Brain microvascular endothelial cell (primary cell): ENCODE measurements at regions not wholly inside any gene's neighbourhood (a gene's known extent, or its start where the extent isn't known, plus 50 kb on each side); places are given as distances from the start of the nearest gene placed in this dataset.

Experiments used
- DNase-seq: peaks from one replicate; pipeline ENCODE4 v3.0.0-alpha.2; 2020
- H3K27ac ChIP-seq: fragments of 250-450 bp; sonication (Bioruptor Pico); 2 replicates; pipeline ENCODE4 v1.5.1; 2020; ENCODE audit warnings: mild to moderate bottlenecking, moderate library complexity
- H3K27me3 ChIP-seq: fragments of 250-450 bp; sonication (Bioruptor Pico); replicated peaks from 2 replicates; pipeline ENCODE4 v1.5.1; 2020; ENCODE audit warnings: mild to moderate bottlenecking
- H3K36me3 ChIP-seq: fragments of 250-450 bp; sonication (Bioruptor Pico); replicated peaks from 2 replicates; pipeline ENCODE4 v1.5.1; 2020; ENCODE audit warnings: mild to moderate bottlenecking
- H3K4me3 ChIP-seq: 2 replicates; pipeline ENCODE4 v1.5.1; 2011; ENCODE audit warnings: low read depth, mild to moderate bottlenecking, control low read depth, low read length, moderate library complexity
- CTCF ChIP-seq: IDR thresholded peaks from 2 replicates; pipeline ENCODE4 v1.5.1; 2011; ENCODE audit warnings: low read depth, mild to moderate bottlenecking, moderate library complexity, low read length, control low read depth, inconsistent platforms; ENCODE audit errors: missing control alignments
- in situ Hi-C: cut with HindIII; loops from 2 replicates; pipeline ENCODE4 v1.10.0; 2017; ENCODE audit warnings: low sequenced_read_pairs, low pct_ligation_motif_present

- Histone ChIP-seq H3K27ac (no peak overlapping the region), H3K4me3 (no peak overlapping the region), H3K36me3 (no peaks in the 10 kb centered on the region), H3K27me3 (no peaks in the 10 kb centered on the region)
- in situ Hi-C loops, result no loop called here
- TF ChIP-seq CTCF, result no peak
- DNase-seq, result no peak
These were observed 979.1 kb downstream of the MCTP2 start for GRCh38 chr15:95210436-95210981.

GRCh38 chr15:95215017-95215416 is 983.7 kb downstream of the MCTP2 start:
- no peak for DNase-seq
- Histone ChIP-seq H3K36me3 (no peaks in the 10 kb centered on the region), H3K4me3 (no peak overlapping the region), H3K27ac (no peak overlapping the region), H3K27me3 (no peaks in the 10 kb centered on the region)
- no peak for TF ChIP-seq CTCF
- in situ Hi-C loops, result no loop called here

DNA sequence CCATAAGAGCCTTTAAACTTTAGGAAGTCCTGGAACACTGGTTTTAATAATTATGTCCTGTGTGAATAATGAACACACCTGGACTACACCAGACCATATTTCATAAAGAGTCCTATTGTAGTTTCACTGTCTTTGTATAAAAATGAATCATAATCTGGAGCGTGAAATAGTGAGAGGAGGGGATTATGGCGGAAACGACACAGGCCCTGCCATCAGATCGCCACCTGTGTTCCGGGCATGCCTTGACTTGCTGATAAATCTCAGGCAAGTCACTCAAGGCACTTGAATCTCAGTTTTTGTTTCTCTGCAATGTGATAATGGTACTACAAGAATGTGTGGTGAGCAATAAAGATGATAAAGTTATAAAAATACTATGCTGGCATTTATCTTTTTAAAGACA is 995.5 kb downstream of the MCTP2 start:
- no peak for DNase-seq
- Histone ChIP-seq H3K27me3 (no peaks in the 10 kb centered on the region), H3K4me3 (no peak overlapping the region), H3K27ac (no peak overlapping the region), H3K36me3 (no peaks in the 10 kb centered on the region)
- in situ Hi-C loops, result no loop called here
- TF ChIP-seq CTCF, result no peak

DNA sequence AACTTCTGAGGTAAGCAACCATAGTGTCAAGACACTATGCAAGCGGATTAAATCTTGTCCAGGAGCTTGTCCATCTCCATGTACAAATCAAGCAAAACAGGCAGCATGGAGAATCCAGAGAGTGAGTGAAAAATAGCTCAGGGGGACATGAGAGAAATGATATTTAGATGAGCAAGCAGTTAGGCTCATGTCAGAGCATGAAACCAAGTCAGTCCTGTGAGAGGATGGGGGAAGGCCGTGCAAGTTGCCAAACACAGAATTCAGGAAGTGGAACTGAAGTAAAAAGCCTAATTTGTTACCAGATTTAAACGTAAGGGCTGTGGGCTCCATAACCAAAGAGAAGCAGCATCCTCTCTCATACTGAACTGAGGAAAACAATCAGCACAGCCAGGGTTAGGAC is 995.9 kb downstream of the MCTP2 start:
- H3K36me3 ChIP-seq, result no peaks in the 10 kb centered on the region
- in situ Hi-C loops, result no loop called here
- DNase-seq, result no peak
- no peak overlapping the region for H3K4me3 ChIP-seq
- H3K27me3 ChIP-seq, result no peaks in the 10 kb centered on the region
- no peak for TF ChIP-seq CTCF
- H3K27ac ChIP-seq, result no peak overlapping the region

DNA sequence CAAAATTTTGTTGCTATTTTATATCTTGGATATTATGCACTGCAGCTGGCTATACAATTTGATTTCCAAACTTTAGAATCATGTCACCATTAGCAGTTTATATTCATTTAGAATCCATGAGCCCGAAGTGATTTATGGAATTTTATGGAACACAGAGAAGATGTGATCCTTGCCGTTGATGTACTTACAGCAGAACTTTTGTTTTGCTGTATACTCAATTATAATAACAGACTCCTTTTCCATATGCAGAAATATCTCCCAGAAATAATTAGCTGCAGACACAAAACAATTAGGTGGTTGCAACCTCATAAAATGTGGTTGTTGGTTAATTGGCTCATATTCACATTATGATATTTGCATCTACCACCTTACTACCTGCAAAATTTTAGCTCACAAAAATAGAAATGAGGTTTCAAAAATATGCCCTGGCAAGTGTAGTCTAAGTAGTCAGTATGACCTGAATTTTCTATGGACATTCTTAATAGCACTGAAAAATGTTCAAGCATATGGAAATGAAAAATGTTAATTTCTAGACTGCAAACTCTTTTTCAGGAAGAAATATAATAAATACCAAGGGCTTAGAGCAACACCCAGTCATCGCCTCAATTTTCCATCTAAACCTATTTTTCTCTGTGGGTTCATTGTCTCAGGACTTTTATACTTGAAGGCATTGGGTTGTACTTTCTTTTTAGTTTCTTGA is 997.6 kb downstream of the MCTP2 start:
- Histone ChIP-seq H3K4me3 (no peak overlapping the region), H3K27me3 (no peaks in the 10 kb centered on the region), H3K27ac (no peak overlapping the region), H3K36me3 (no peaks in the 10 kb centered on the region)
- TF ChIP-seq CTCF, result no peak
- in situ Hi-C loops, result no loop called here
- DNase-seq, result no peak

DNA sequence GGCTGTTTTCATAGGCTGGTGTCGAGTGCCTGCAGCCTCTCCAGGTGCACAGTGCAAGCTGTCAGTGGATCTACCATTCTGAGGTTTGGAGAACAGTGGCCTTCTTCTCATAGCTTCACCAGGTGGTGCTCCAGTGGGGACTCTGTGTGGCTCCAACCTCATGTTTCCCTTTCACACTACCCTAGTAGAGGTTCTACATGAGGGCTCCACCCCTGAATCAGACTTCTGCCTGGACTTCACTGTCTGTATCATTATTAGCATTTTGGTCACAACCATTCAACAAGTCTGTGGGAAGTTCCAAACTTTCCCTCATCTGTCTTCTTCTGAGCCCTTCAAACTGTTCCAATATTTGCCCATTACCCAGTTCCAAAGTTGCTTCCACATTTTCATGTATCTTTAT is 1003.7 kb downstream of the MCTP2 start:
- no peak for DNase-seq
- H3K36me3 ChIP-seq, result no peaks in the 10 kb centered on the region
- no peaks in the 10 kb centered on the region for H3K27me3 ChIP-seq
- no peak overlapping the region for H3K27ac ChIP-seq
- in situ Hi-C loops, result no loop called here
- H3K4me3 ChIP-seq, result no peak overlapping the region
- TF ChIP-seq CTCF, result no peak
